ENCODE measurements at regions not wholly inside any gene's neighbourhood (a gene's known extent, or its start where the extent isn't known, plus 50 kb on each side); places are given as distances from the start of the nearest gene placed in this dataset.

DNA sequence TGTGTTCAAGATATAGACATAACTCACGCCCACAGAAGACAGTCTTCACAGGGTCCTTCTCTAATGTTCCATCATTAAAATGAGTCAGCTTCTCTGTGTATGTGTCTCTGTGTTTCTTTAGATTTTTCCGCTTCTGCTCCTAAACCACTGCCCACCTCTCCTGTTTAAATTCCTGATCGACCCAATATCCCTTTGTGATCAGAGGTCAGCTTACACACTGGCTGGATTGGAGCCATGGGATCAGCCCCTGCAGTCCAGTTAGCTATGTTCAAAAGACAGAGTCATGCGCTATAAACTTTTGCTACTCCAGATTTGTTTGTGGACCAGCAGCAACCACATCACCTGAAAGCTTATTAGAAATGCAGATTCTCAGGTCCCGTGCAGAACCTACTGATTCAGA is 229.2 kb downstream of the C1D start:
- no peaks in the 10 kb centered on the region for H3K27me3 Mint-ChIP-seq
- no peak for DNase-seq (ENCODE audit: extremely low spot score, unreplicated experiment)
- H3K36me3 Mint-ChIP-seq: no peaks in the 10 kb centered on the region
- H3K4me1 Mint-ChIP-seq (ENCODE audit: unreplicated experiment): peaks cover 16% of the 10 kb centered on the region
- H3K9me3 Mint-ChIP-seq: peaks cover 12% of the 10 kb centered on the region
- no peak overlapping the region for H3K4me3 Mint-ChIP-seq
- no peak for TF ChIP-seq CTCF (conservative IDR thresholded peaks at IDR 0.05)
- no peak overlapping the region for H3K27ac Mint-ChIP-seq

DNA sequence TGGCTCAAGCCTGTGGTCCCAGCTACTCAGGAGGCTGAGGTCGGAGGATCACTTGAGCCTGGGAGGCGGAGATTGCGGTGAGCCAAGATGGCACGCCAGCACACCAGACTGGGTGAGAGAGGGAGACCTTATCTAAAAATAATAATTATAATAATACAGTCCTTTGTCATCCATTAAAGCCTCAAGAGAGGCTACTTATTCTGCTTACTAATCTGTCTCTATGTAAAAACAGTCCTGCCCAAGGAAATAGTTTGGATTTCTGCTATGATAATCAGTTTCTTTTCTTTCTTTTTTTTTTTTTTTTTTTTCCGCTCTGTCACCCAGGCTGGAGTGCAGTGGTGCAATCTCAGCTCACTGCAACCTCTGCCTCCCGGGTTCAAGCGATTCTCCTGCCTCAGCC is 228.3 kb downstream of the C1D start:
- H3K27me3 Mint-ChIP-seq: no peaks in the 10 kb centered on the region
- DNase-seq (ENCODE audit: extremely low spot score, unreplicated experiment): no peak
- no peak overlapping the region for H3K27ac Mint-ChIP-seq
- no peak overlapping the region for H3K4me3 Mint-ChIP-seq
- H3K9me3 Mint-ChIP-seq: peaks cover 12% of the 10 kb centered on the region
- H3K4me1 Mint-ChIP-seq (ENCODE audit: unreplicated experiment): peaks cover 19% of the 10 kb centered on the region
- no peaks in the 10 kb centered on the region for H3K36me3 Mint-ChIP-seq
- TF ChIP-seq CTCF (conservative IDR thresholded peaks at IDR 0.05): no peak

DNA sequence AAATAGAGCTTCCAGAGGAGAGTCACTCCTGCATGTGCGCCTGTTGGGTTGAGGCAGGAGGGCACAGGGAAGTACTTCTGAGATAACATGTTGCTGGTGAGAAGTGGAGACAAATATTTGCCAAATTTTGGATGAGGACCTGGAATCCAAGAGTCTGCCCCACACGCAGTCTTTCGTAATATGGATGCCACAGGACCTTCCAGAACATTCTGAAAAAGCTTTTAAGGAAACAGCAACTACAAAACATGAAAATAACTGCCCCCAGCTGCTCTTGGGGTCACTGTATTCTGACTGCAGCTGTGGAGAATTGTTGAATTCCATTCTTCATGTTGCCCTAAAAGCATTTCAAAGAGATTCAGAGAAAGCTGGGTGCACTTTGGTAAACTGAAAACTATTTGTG is 227.5 kb downstream of the C1D start:
- Mint-ChIP-seq H3K4me1 (ENCODE audit: unreplicated experiment) (peaks cover 26% of the 10 kb centered on the region), H3K36me3 (no peaks in the 10 kb centered on the region), H3K27me3 (no peaks in the 10 kb centered on the region), H3K4me3 (no peak overlapping the region), H3K27ac (no peak overlapping the region), H3K9me3 (peaks cover 12% of the 10 kb centered on the region)
- no peak for DNase-seq (ENCODE audit: extremely low spot score, unreplicated experiment)
- TF ChIP-seq CTCF (conservative IDR thresholded peaks at IDR 0.05): no peak

DNA sequence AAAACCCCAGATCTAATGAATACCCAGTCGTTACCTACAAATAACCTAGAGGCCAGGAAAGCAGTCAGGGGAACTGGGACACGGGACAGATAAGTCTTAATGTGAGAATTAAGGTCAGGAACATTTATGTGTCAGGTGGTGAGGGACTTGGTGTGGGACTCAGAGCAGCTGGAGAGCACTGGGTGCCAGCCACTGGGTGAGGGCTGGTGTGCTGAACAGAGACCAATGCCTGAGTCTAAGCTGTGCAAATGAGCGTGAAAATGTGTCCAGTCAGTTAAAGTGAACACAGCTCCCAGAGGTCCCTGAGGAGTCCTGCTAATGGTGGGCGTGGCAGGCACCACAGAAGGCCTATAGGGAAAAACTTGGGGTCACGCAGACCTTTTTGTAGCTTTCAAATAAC is 225.9 kb downstream of the C1D start:
- no peak for TF ChIP-seq CTCF (conservative IDR thresholded peaks at IDR 0.05)
- DNase-seq (ENCODE audit: extremely low spot score, unreplicated experiment): no peak
- Mint-ChIP-seq H3K9me3 (peaks cover 12% of the 10 kb centered on the region), H3K27me3 (no peaks in the 10 kb centered on the region), H3K4me3 (no peak overlapping the region), H3K36me3 (no peaks in the 10 kb centered on the region), H3K4me1 (ENCODE audit: unreplicated experiment) (peaks cover 34% of the 10 kb centered on the region), H3K27ac (no peak overlapping the region)

DNA sequence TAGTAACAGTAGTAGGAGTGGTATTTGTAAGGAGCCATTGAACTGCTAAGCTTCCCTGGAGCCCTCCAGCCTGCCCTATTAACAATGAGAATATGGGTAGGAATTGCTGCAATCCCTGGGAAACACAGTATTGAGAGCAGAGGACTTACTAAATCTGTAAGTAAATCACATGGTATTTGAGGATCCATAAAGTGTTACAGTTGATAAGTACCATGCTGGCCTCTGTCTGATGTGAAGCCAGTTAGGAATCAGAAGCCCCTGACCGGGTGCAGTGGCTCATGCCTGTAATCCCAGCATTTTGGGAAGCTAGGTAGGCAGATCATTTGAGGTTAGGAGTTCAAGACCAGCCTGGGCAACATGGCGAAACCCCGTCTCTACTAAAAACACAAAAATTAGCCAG is 224.6 kb downstream of the C1D start:
- Mint-ChIP-seq H3K4me3 (no peak overlapping the region), H3K4me1 (ENCODE audit: unreplicated experiment) (peaks cover 47% of the 10 kb centered on the region), H3K27ac (no peak overlapping the region), H3K36me3 (no peaks in the 10 kb centered on the region), H3K9me3 (peaks cover 3% of the 10 kb centered on the region), H3K27me3 (no peaks in the 10 kb centered on the region)
- no peak for DNase-seq (ENCODE audit: extremely low spot score, unreplicated experiment)
- TF ChIP-seq CTCF (conservative IDR thresholded peaks at IDR 0.05): no peak

- TF ChIP-seq CTCF (conservative IDR thresholded peaks at IDR 0.05): no peak
- Mint-ChIP-seq H3K27ac (no peak overlapping the region), H3K4me1 (ENCODE audit: unreplicated experiment) (peaks cover 43% of the 10 kb centered on the region), H3K36me3 (no peaks in the 10 kb centered on the region), H3K4me3 (no peak overlapping the region), H3K27me3 (no peaks in the 10 kb centered on the region), H3K9me3 (no peaks in the 10 kb centered on the region)
- DNase-seq (ENCODE audit: extremely low spot score, unreplicated experiment): no peak
Measured at GRCh38 chr2:67839242-67839641, 223.6 kb downstream of the C1D start.

All from type B pancreatic cell (in vitro differentiated cells).